Central memory CD4-positive, alpha-beta T cell (primary cell): ENCODE measurements at regions not wholly inside any gene's neighbourhood (a gene's known extent, or its start where the extent isn't known, plus 50 kb on each side); places are given as distances from the start of the nearest gene placed in this dataset.

Source experiments
- DNase-seq: peaks from one replicate; pipeline ENCODE4 v3.0.0; 2022

DNA sequence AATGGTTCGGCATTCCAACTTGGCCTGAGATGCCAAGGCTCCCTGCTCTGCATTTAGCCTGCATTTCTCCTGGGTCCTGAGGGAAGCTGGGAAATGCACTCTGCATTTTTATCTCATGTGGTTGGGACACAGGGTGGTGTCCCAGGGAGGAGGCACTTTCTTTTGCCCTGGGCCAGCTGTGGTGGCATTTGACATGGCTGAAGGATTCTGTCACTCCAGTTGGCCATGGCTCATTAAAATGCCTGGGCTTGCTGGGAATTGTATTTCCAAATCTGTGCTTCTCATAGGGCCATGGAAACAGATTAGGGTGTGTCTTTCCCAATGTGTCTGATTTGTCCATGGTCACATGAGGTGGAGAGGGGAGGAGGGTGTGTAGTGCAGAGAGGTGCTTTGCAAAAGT lies 128.3 kb upstream of the RGMA start:
- DNase-seq, result no peak

DNA sequence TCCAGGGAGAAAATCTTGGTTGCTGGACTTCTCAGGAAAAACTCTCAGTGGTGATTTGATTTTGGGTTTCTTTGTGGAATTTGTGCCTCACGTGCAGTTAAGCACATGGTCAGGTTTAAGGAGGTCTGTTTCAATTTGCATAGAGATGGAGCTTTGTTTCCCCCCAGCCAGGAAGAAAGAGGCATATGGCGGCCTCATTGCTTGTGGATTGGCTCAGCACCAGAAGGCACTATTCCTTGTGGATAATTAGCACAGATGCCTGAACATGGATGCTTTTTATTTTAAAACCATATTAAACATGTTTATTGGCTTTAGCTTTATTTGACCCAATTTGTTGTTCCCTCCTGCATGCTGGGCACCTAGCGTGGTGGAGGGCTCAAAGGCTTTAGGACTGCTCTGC lies 125.1 kb upstream of the RGMA start:
- DNase-seq, result no peak

DNA sequence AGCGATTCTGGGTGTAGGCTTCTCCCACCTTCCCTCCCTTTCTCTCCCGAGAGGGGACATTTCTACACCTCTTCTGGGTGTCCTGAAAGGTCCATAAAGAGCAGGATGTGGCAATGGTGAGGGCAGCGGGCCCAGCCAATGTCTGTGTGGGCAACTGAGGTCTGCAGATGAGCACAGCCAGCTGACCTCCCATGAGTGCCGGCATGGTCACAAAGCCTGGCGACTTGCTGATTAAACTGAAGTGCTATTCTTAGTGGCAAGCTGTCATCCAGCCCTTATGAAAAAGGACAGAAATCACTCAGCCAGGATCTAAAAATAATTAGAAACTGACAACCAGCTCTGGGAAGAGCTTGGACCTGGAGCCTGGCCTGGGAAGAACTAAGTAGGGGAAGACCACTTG lies 124.3 kb upstream of the RGMA start:
- DNase-seq, result no peak

- no peak for DNase-seq
Observed at GRCh38 chr15:93212578-93212977, 123.6 kb upstream of the RGMA start.

DNA sequence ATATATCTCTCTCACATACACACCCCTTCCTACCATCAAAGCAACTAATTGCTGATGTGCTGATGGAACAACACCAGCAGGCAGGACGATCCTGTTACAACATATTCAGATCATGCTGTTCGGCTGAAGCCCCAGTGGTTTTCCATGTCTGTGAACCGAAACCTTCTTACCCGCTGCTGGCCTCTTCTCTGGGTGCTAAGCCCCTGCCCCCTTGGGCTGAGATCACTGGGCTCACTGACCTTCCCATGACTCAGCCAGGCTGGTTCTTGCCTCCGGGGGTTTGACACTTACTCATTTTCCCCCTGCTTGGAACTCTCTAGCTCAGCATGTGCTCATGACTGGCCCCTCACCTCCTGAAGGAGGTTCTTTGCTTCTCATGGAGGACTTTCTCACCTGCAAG lies 122.0 kb upstream of the RGMA start:
- no peak for DNase-seq

DNA sequence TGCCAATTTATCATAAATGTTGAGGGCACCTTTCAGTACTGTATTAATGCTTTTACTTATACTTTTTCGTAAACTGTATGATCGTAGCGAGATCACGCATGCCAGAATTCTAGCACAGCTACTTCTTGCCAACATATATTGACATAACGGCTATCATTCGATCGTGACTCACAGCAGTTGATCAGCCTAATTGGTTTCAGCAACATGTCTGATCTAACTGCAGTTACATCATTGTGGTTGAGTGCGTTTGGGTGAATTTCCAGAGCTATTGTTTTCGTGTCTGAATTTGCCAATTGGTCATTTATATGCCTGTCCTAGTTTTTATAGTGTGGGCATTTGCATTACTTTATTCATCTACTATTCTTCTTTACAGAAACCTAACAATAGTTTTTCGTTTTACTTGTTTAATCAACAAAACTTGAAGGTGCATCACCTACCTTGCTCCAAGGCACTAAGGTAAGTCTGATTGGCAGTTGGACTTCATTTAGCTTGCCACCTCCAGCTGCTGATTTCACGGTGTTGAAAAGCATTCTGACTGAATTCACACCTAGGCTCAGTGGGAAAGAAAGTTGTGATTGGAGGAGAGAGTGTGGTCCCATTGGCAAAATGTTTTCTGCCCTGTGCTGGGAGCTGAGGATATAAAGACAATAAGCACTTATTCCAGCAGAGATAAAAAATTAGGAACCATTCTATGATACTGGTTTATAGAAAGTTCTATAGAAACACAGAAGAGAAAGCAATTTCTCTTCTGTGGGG lies 120.9 kb upstream of the RGMA start:
- no peak for DNase-seq

DNA sequence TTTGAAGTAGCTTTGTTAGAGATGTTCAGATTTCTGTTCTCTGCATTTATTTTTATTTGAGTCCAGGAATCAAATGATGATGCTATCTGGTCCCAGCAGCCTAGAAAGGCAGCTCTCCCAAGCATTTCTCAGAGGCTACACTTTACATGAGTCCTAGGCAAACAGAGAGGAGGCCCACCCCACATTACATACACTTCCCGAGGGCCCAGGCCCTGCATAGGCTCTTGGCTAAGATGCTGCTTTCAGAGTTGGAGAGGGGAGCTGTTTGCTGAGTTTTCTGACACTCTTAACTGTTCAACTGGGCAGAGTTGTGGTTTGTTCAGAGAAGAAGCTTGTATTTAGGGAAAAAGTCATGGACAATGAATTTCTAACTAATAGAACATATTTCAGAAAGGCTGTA lies 117.9 kb upstream of the RGMA start:
- no peak for DNase-seq

DNA sequence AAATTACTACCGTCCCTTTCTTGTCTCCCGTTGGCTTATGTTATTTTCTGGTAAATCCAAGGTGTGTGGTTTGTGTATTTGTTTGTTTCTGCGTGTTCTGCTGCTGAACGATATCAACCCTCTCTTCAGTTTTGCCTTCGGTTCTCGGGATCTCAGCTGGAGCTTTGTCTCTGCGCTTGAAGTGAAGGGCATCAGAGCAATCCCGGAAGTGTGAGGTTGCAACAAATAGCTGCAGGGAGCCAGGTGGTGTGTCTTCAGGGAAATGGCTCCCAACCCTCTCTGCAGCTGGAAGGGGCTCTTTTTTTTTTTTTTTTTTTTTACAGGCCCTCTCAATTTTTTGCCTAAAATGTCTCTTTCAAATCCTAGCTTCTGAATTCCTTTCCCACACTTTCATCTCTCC lies 116.4 kb upstream of the RGMA start:
- DNase-seq, result no peak

GRCh38 chr15:93203036-93203435 lies 114.0 kb upstream of the RGMA start:
- no peak for DNase-seq

DNA sequence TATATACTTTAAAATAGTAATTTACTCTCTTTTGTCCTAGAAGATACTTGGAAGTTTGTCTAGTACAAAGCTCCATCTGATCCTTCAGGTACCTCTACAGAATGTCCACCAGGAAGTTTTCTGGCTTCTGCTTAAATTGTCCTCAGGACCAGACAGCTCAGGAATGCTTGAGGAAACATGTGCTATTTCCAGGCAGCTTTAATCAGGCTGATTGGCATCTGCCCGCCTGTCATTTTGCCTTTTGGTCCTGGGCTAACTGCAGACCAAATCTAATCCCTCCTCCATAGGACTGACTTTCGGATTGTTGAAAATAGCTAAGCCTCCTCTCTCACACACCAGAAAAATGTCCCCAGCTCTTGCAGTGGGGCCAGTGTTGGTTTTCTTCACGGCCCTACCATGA lies 113.4 kb upstream of the RGMA start:
- DNase-seq, result no peak

- no peak for DNase-seq
Observed at GRCh38 chr15:93201940-93202339, 112.9 kb upstream of the RGMA start.

DNA sequence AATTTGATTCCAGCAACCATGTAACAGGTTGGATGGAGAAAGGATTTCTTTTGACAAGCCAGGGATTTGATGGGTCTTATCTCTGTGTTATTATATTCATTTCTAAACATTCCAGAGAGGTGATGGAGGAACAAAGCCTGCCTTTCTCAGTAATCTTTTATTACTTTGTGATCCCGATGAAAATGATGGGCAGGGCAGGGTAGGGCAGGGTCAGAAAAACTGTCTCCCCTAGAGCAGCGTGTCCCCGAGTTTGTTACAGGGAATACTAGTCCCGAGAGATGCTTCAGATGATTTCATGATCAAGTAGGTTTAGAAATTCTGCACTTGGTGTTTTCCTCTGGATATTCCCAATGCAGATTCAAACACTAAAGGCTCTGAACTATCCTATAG lies 111.8 kb upstream of the RGMA start:
- no peak for DNase-seq

GRCh38 chr15:93200081-93200836 lies 111.2 kb upstream of the RGMA start:
- DNase-seq, result no peak

DNA sequence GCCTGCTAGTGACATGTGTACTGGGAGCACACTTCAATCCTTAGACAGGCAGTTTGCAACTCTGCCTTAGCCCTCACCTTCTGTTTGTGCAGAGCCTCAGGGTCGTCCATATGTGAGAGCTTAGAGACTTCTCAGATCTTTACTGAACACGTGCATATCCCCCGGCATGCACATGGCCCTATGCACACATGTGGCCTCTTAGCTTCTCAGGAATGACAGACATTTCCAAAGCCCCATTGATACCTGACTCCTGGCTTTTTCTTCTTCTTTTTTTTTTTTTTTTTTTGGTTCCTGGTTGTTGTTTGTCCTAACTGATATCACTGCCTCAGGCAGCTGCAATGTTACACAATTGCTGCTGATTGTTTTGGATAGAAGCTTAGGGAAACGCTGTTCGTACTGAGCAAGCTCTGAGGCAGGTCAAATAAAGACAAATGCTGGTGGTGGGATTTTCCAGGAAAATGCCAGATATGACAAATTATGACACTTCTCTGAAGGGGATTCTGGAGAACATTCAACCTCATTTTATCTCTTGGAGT lies 107.2 kb upstream of the RGMA start:
- DNase-seq, result no peak

- DNase-seq, result no peak
Observed at GRCh38 chr15:93195109-93195508, 106.1 kb upstream of the RGMA start.

DNA sequence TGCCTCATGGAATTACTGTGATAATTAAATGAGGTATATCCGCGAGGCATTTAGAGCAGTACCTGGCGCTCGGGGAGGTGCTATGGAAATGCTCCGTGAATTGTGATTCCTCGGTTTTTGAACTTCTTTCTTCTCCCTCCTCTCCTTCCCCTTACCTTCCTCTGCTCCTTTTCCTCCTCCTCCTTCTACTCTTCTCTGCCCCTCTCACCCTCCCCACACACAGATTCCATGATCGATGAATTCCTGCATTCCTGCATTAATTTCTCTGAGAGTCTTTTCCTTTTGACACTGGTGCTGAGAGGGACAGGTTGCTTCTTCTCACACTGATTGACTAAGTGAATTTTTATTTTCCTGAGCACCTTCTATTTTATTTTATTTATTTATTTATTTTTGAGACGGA lies 101.2 kb upstream of the RGMA start:
- no peak for DNase-seq

DNA sequence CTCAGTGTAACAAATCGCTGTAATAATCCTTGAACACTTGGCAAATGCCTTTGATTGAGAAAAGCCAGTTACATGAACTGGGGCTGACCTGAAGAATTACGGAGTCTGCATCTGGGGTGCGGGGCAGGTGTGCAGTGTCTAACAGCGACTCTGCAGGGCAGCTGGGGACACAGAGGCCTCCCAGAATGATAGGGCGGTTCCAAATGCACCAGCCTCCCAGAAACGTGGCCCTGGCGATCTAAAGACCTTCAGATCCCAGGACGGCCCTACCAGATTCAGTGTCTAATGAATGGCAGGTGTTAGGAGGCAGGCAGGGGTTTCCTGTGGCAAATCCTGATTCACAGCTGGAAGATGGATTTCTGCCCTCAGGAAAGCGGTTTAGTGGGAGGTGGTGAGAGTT lies 100.5 kb upstream of the RGMA start:
- DNase-seq, result no peak

GRCh38 chr15:93188236-93188635 lies 99.2 kb upstream of the RGMA start:
- no peak for DNase-seq

DNA sequence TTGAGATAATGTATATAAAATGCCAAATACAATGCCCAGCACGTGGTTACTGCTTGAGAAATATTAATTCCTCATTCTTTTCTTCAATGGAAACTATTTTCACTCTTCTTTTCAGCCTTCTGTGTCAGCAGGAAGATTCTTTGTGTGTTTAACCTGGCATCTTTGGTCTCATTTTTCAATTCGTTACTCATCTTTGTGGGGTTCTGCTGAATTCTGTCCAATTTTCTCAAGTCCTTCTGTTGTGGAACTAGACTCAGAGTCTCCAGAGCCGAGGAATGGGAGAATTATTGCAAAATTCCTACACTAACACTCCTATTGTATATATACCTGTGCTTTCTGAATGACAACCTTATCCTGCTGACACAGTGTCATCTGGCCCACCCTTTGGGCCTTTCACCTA lies 96.8 kb upstream of the RGMA start:
- no peak for DNase-seq

DNA sequence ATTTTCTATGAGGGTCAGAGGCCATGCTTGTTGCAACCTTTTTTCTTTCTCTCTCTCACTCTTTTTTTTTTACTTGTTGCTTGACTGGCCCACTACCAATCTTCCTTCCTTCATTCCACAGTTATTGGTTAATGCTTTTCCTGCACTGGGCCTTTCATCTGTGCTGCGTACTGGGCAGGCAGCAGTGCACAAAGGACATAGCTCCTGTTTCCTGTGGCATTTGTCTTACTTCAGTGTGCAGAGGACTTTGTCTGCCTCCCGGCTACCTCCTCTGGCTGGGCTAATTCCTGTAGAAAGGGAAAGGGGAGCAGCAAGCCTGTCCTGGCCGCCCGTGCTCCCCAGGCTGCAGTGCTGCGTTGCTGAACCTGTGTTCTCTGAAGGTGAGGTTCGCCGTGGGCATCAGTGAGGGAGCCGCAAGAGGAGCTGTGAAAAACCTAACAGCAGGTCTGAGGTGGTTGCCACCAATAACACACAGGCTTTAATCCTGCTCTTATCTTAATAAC lies 93.7 kb upstream of the RGMA start:
- no peak for DNase-seq

GRCh38 chr15:93180656-93181055 lies 91.6 kb upstream of the RGMA start:
- DNase-seq, result no peak

DNA sequence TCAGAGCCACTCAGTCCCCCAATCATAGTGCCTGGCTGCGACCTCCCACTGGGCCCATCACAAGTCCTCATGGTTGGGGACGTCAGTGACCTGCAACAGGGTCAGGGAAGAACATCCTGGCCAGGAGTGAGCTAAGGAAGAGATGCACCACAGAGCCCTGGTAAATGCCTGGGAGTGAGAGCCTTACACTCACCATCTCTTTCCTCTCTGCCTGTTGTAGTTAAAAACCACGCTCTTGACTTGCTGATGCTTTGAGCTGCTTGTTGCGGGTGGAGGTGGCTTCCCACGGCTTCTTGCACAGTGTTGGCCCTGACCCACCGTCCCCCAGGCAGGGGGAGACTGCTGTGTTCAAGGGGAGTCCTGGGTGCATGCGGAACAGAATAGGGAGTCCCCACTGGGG lies 91.1 kb upstream of the RGMA start:
- DNase-seq, result no peak

- no peak for DNase-seq
Observed at GRCh38 chr15:93179700-93180102, 90.7 kb upstream of the RGMA start.

DNA sequence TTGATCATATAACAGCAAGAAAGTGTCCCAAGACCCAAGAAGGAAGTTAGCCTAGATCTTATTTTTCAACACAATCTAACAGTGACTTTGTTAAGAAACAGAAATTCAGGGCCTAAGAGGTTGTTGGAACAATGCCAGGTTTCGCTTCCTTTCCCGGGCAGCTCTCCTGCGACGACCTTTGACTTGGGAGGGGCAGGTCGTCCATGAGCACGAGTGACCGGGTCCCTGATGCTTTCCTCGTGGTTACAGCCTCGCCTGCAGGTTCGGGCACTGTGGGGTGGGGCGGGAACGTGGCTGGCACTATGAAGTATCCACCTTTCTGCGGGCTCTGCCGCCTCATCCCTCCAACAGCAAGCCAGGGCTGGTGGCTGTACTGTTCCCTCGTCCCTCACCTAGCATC lies 90.1 kb upstream of the RGMA start:
- DNase-seq, result no peak
